Natural killer cell (primary cell): ENCODE measurements at regions not wholly inside any gene's neighbourhood (a gene's known extent, or its start where the extent isn't known, plus 50 kb on each side); places are given as distances from the start of the nearest gene placed in this dataset.

Experiments used
- ATAC-seq, 3 donors: fragments of 150-1000 bp in 2 of 3; fragments of 200-7000 bp in 1 of 3; cut with Tn5 transposase; 1 replicate in 1 of 3; 2 replicates in 2 of 3; pipeline ENCODE4 v1.10.0; 2021; ENCODE audit warnings: mild to moderate bottlenecking in 2 of 3, moderate library complexity in 2 of 3
- DNase-seq, 2 donors: peaks; one replicate each; pipeline versions ENCODE4 v3.0.0 to v3.0.0-alpha.2; 2013 to 2021; ENCODE audit warnings: mixed read lengths in 1 of 2
- H3K27ac ChIP-seq: one replicate; pipeline ENCODE4 v1.5.1; 2013; ENCODE audit warnings: mild to moderate bottlenecking, low read length
- H3K27me3 ChIP-seq: one replicate; pipeline ENCODE4 v1.6.1; 2013; ENCODE audit warnings: low read length; ENCODE audit not compliant: control insufficient read depth, insufficient read depth
- H3K36me3 ChIP-seq: one replicate; pipeline ENCODE4 v1.6.1; 2013; ENCODE audit warnings: low read length; ENCODE audit not compliant: control insufficient read depth, insufficient read depth
- H3K4me1 ChIP-seq: one replicate; pipeline ENCODE4 v1.6.1; 2013; ENCODE audit warnings: low read length; ENCODE audit not compliant: control insufficient read depth, insufficient read depth
- H3K4me3 ChIP-seq: one replicate; pipeline ENCODE4 v1.5.1; 2013; ENCODE audit warnings: low read length
- H3K9me3 ChIP-seq: one replicate; pipeline ENCODE4 v1.6.1; 2013; ENCODE audit warnings: low read length; ENCODE audit not compliant: control insufficient read depth, insufficient read depth
- H3K27ac Mint-ChIP-seq, 2 donors: one replicate each; pipeline ENCODE4 v1.8.0; 2022; ENCODE audit warnings: mild to moderate bottlenecking in 2 of 2, mixed read lengths in 2 of 2, moderate library complexity in 1 of 2
- H3K27me3 Mint-ChIP-seq, 2 donors: one replicate each; pipeline ENCODE4 v1.8.0; 2022; ENCODE audit warnings: low read depth in 2 of 2, mixed read lengths in 2 of 2
- H3K36me3 Mint-ChIP-seq: one replicate; pipeline ENCODE4 v1.8.0; 2022; ENCODE audit warnings: mixed read lengths
- H3K4me1 Mint-ChIP-seq, 2 donors: one replicate each; pipeline ENCODE4 v1.8.0; 2022; ENCODE audit warnings: mixed read lengths in 2 of 2
- H3K4me3 Mint-ChIP-seq: one replicate; pipeline ENCODE4 v1.8.0; 2022; ENCODE audit warnings: mild to moderate bottlenecking, moderate library complexity, mixed read lengths
- H3K9me3 Mint-ChIP-seq, 2 donors: one replicate each; pipeline ENCODE4 v1.8.0; 2022; ENCODE audit warnings: mixed read lengths in 2 of 2
- WGBS: methylation state at CpG from one replicate; pipeline ENCODE4 v1.1.7; 2013; ENCODE audit warnings: missing lambda C conversion rate; ENCODE audit not compliant: insufficient coverage; 5-methylcytosine and 5-hydroxymethylcytosine counted together
- intact Hi-C: fragments of 100-400 bp; cut with micrococcal nuclease; formaldehyde crosslinking; loops from one replicate; pipeline ENCODE4 v1.14.2; 2022
- TF ChIP-seq, protein P1 (sequence below): fragments of 200-600 bp; IDR thresholded peaks from one replicate; pipeline ENCODE4 v1.8.0; 2022; ENCODE audit warnings: antibody characterized with exemption

DNA sequence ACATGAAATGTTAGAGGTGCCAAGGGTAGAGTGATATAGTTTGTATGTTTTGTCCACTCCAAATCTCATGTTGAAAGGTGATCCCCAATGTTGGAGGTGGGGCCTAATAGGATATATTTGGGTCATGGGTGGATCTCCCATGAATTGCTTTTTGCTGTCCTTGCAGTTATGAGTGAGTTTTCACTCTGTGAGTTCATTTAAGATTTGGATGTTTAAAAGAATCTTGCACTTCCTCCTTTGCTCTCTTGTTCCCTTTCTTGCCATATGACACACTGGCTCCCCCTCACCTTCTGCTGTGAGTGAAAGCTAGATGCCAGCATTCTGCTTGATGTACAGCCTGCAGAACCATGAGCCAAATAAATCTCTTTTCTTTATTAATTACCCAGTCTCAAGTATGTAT is 269.2 kb downstream of the ZWINT start:
- Histone ChIP-seq H3K36me3 (no peaks in the 10 kb centered on the region), H3K4me1 (no peaks in the 10 kb centered on the region), H3K9me3 (peaks cover 18% of the 10 kb centered on the region), H3K4me3 (no peak overlapping the region), H3K27me3 (no peaks in the 10 kb centered on the region), H3K27ac (no peak overlapping the region)
- H3K27me3 Mint-ChIP-seq, result no peaks in the 10 kb centered on the region
- no peak overlapping the region for H3K27ac Mint-ChIP-seq
- peaks cover 13% of the 10 kb centered on the region for H3K36me3 Mint-ChIP-seq
- no peaks in the 10 kb centered on the region for H3K4me1 Mint-ChIP-seq
- no peak for ATAC-seq
- intact Hi-C loops, result no loop called here
- DNase-seq, result no peak
- no peak overlapping the region for H3K4me3 Mint-ChIP-seq
- peaks cover 24 to 28% of the 10 kb centered on the region in 2 donors for H3K9me3 Mint-ChIP-seq
- TF ChIP-seq, protein P1, sequence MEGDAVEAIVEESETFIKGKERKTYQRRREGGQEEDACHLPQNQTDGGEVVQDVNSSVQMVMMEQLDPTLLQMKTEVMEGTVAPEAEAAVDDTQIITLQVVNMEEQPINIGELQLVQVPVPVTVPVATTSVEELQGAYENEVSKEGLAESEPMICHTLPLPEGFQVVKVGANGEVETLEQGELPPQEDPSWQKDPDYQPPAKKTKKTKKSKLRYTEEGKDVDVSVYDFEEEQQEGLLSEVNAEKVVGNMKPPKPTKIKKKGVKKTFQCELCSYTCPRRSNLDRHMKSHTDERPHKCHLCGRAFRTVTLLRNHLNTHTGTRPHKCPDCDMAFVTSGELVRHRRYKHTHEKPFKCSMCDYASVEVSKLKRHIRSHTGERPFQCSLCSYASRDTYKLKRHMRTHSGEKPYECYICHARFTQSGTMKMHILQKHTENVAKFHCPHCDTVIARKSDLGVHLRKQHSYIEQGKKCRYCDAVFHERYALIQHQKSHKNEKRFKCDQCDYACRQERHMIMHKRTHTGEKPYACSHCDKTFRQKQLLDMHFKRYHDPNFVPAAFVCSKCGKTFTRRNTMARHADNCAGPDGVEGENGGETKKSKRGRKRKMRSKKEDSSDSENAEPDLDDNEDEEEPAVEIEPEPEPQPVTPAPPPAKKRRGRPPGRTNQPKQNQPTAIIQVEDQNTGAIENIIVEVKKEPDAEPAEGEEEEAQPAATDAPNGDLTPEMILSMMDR, result no peak

DNA sequence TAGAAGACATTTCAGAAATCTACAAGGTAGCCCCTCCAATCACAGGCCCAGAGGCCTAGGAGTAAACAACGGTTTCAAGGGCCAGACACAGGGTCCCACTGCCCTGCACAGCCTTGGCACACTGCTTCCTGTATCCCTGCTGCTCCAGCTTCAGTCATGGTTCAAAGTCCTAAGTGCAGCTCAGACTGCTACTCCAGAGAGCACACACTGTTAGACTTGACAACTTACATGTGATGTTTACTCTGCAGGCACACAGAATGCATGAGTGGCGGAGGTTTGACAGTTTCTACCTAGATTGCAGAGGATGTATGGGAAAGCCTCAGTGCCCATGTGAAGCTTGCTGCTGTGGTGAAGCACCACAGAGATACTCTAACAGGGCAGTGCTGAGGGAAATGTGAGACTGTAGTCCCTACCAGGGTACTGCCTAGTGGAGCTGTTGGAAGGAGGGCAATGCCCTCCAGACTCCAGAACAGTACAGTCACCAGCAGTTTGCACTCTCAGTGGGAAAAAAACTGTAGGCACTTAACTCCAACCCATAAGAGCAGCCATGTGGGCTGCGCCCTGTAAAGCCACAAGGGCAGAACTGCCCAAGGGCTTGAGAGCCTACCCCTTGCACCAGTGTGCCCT is 270.0 kb downstream of the ZWINT start:
- TF ChIP-seq, protein P1, result no peak
- Mint-ChIP-seq H3K9me3 (peaks cover 18 to 24% of the 10 kb centered on the region in 2 donors), H3K4me3 (no peak overlapping the region), H3K27ac (no peak overlapping the region), H3K4me1 (no peaks in the 10 kb centered on the region), H3K27me3 (no peaks in the 10 kb centered on the region), H3K36me3 (peaks cover 13% of the 10 kb centered on the region)
- Histone ChIP-seq H3K4me1 (no peaks in the 10 kb centered on the region), H3K4me3 (no peak overlapping the region), H3K27ac (no peak overlapping the region), H3K27me3 (no peaks in the 10 kb centered on the region), H3K36me3 (no peaks in the 10 kb centered on the region), H3K9me3 (peaks cover 12% of the 10 kb centered on the region)
- no peak for ATAC-seq
- WGBS, result 72% methylated on average over 3 of the region's 3 CpGs
- DNase-seq, result no peak
- intact Hi-C loops, result no loop called here

DNA sequence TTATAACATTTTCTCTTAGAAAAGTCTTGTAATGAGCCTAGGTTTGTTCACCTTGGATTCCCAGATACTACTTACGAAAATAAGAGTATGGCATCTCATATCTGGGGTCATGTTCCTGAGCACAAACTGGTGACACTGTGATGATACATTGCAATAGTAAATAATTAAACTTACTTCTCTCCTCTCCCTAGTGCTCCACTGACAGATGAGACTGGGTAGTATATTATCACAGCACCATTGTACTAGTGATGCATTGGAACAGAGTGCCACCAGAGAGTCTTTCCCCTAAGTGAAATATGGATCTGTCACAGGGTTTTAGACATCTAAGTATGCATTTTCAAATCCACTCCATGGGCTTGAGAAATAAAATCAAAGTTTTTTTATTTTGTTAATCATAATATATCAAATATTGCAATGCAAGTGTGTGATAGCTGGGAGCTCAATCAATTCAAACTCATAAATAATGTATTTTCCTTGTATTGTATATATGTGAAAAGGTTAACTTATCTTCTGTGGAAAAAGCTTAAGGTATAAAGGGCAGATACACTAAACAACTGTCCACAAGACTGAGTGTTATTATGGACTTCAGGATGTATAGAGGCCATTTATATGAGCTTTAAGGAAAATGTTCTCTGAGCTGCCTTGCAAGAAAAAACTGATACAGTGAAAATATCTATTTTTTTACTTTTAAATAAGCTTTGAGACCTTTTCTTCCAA is 275.5 kb downstream of the ZWINT start:
- no peaks in the 10 kb centered on the region for H3K4me1 Mint-ChIP-seq
- peaks cover 11% of the 10 kb centered on the region for H3K36me3 Mint-ChIP-seq
- H3K9me3 Mint-ChIP-seq, result peaks cover 11 to 19% of the 10 kb centered on the region in 2 donors
- ATAC-seq (no peak), DNase-seq (no peak)
- intact Hi-C loops, result no loop called here
- no peak overlapping the region for H3K4me3 ChIP-seq
- no peak overlapping the region for H3K4me3 Mint-ChIP-seq
- H3K27ac ChIP-seq, result no peak overlapping the region
- no peaks in the 10 kb centered on the region for H3K27me3 ChIP-seq
- H3K36me3 ChIP-seq, result no peaks in the 10 kb centered on the region
- H3K9me3 ChIP-seq, result peaks cover 3% of the 10 kb centered on the region
- TF ChIP-seq, protein P1, result no peak
- 80% methylated on average over 1 of the region's 1 CpG for WGBS
- no peak overlapping the region for H3K27ac Mint-ChIP-seq
- H3K4me1 ChIP-seq, result no peaks in the 10 kb centered on the region
- no peaks in the 10 kb centered on the region for H3K27me3 Mint-ChIP-seq

DNA sequence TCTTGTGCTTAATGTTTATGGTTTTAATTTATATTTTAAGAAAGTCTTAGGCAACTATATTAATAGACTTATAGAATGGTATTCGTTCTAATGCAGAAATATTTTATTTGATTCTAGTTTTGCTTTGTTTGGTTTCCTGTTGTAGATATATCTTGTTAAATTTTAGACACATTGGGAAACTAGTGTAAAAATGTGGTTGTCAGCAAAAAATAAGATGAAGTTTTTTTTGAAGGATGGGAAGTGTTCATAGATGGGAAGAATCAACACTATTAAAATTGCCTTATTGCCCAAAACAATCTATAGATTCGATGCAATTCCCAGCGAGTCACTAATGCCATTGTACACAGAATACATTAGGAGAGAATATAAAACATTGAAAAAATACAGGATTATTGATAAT is 278.9 kb downstream of the ZWINT start:
- H3K4me3 ChIP-seq, result no peak overlapping the region
- no peak overlapping the region for H3K27ac Mint-ChIP-seq
- no peak overlapping the region for H3K4me3 Mint-ChIP-seq
- ATAC-seq (no peak), DNase-seq (no peak)
- intact Hi-C loops, result no loop called here
- H3K27ac ChIP-seq, result no peak overlapping the region
- H3K9me3 Mint-ChIP-seq, result peaks cover 14 to 28% of the 10 kb centered on the region in 2 donors
- peaks cover 12% of the 10 kb centered on the region for H3K36me3 Mint-ChIP-seq
- no peaks in the 10 kb centered on the region for H3K27me3 Mint-ChIP-seq
- H3K4me1 ChIP-seq, result no peaks in the 10 kb centered on the region
- H3K4me1 Mint-ChIP-seq, result no peaks in the 10 kb centered on the region
- TF ChIP-seq, protein P1, result no peak
- H3K9me3 ChIP-seq, result peaks cover 8% of the 10 kb centered on the region
- WGBS, result no CpG with 5 or more reads among the region's 3 CpGs
- H3K36me3 ChIP-seq, result no peaks in the 10 kb centered on the region
- H3K27me3 ChIP-seq, result no peaks in the 10 kb centered on the region
